ENCODE measurements at regions not wholly inside any gene's neighbourhood (a gene's known extent, or its start where the extent isn't known, plus 50 kb on each side); places are given as distances from the start of the nearest gene placed in this dataset.

GRCh38 chr2:215765729-215766360 lies 247.5 kb downstream of the MREG start:
- DNase-seq: no peak

- DNase-seq: no peak
These were observed 248.8 kb downstream of the MREG start for GRCh38 chr2:215764441-215765048.

- no peak for DNase-seq
These were observed 252.8 kb downstream of the MREG start for GRCh38 chr2:215760557-215760956.

- DNase-seq: no peak
These were observed 253.3 kb downstream of the MREG start for GRCh38 chr2:215760091-215760490.

GRCh38 chr2:215758691-215759090 lies 254.7 kb downstream of the MREG start:
- DNase-seq: no peak

GRCh38 chr2:215756346-215756730 lies 257.0 kb downstream of the MREG start:
- DNase-seq: no peak

GRCh38 chr2:215755641-215756345 lies 257.6 kb downstream of the MREG start:
- no peak for DNase-seq

GRCh38 chr2:215754546-215754945 lies 258.8 kb downstream of the MREG start:
- no peak for DNase-seq

GRCh38 chr2:215753808-215754207 lies 259.5 kb downstream of the MREG start:
- DNase-seq: no peak

- DNase-seq: no peak
These were observed 260.4 kb downstream of the MREG start for GRCh38 chr2:215752991-215753390.

GRCh38 chr2:215752436-215752835 lies 260.9 kb downstream of the MREG start:
- DNase-seq: no peak

GRCh38 chr2:215751911-215752272 lies 261.5 kb downstream of the MREG start:
- DNase-seq: no peak

- no peak for DNase-seq
These were observed 262.0 kb downstream of the MREG start for GRCh38 chr2:215751200-215751910.

GRCh38 chr2:215750763-215751162 lies 262.6 kb downstream of the MREG start:
- DNase-seq: no peak

GRCh38 chr2:215749092-215749957 lies 264.0 kb downstream of the MREG start:
- no peak for DNase-seq

GRCh38 chr2:215748446-215748845 lies 264.9 kb downstream of the MREG start:
- no peak for DNase-seq

GRCh38 chr2:215746887-215747615 lies 266.3 kb downstream of the MREG start:
- no peak for DNase-seq

- DNase-seq: no peak
These were observed 267.0 kb downstream of the MREG start for GRCh38 chr2:215746226-215746886.

- no peak for DNase-seq
These were observed 268.0 kb downstream of the MREG start for GRCh38 chr2:215745331-215745730.

- no peak for DNase-seq
These were observed 268.8 kb downstream of the MREG start for GRCh38 chr2:215744514-215744913.

GRCh38 chr2:215743066-215743465 lies 270.3 kb downstream of the MREG start:
- no peak for DNase-seq

- no peak for DNase-seq
These were observed 271.3 kb downstream of the MREG start for GRCh38 chr2:215742021-215742420.

All from NK-92 treated with Interleukin-12 subunit alpha and Interleukin-12 subunit beta, amount 100 ng/mL, for 24 hours (cell line).